ENCODE measurements at regions not wholly inside any gene's neighbourhood (a gene's known extent, or its start where the extent isn't known, plus 50 kb on each side); places are given as distances from the start of the nearest gene placed in this dataset.

- no peaks in the 10 kb centered on the region for H3K9me3 ChIP-seq
- WGBS, 2 donors (ENCODE audit: low coverage in 1 of 2): 34 to 35% methylated on average over 6 of the region's 7 CpGs
- H3K36me3 ChIP-seq: no peaks in the 10 kb centered on the region
- H3K4me1 ChIP-seq: peaks cover 3 to 45% (median 6%) of the 10 kb centered on the region in 3 donors
- ATAC-seq: peak; percentile 61
- H3K27ac ChIP-seq: peak overlapping the region; percentile 50 to 71 (median 68)
- H3K4me3 ChIP-seq: no peak overlapping the region
- no peaks in the 10 kb centered on the region for H3K27me3 ChIP-seq
- TF ChIP-seq, protein P1, sequence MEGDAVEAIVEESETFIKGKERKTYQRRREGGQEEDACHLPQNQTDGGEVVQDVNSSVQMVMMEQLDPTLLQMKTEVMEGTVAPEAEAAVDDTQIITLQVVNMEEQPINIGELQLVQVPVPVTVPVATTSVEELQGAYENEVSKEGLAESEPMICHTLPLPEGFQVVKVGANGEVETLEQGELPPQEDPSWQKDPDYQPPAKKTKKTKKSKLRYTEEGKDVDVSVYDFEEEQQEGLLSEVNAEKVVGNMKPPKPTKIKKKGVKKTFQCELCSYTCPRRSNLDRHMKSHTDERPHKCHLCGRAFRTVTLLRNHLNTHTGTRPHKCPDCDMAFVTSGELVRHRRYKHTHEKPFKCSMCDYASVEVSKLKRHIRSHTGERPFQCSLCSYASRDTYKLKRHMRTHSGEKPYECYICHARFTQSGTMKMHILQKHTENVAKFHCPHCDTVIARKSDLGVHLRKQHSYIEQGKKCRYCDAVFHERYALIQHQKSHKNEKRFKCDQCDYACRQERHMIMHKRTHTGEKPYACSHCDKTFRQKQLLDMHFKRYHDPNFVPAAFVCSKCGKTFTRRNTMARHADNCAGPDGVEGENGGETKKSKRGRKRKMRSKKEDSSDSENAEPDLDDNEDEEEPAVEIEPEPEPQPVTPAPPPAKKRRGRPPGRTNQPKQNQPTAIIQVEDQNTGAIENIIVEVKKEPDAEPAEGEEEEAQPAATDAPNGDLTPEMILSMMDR (IDR thresholded peaks at IDR 0.05): no peak
- no peak for TF ChIP-seq EP300 (IDR thresholded peaks at IDR 0.05)
- peak; percentile 76 for TF ChIP-seq POLR2AphosphoS5 (IDR thresholded peaks at IDR 0.05)
- TF ChIP-seq POLR2A (IDR thresholded peaks at IDR 0.05): no peak
Observed at GRCh38 chr2:144937910-144938709, 418.2 kb upstream of the ZEB2 start.

- Histone ChIP-seq H3K27me3 (no peaks in the 10 kb centered on the region), H3K9me3 (no peaks in the 10 kb centered on the region), H3K27ac (peak overlapping the region in 3 of 4 donors; percentile 2 to 71 (median 69)), H3K4me1 (peaks cover 3 to 43% (median 6%) of the 10 kb centered on the region in 3 donors), H3K4me3 (no peak overlapping the region), H3K36me3 (no peaks in the 10 kb centered on the region)
- TF ChIP-seq POLR2AphosphoS5 (IDR thresholded peaks at IDR 0.05) (no peak), POLR2A (IDR thresholded peaks at IDR 0.05) (no peak), EP300 (IDR thresholded peaks at IDR 0.05) (no peak)
- TF ChIP-seq, protein P1 (IDR thresholded peaks at IDR 0.05): no peak
- ATAC-seq: no peak
Observed at GRCh38 chr2:144937066-144937465, 417.1 kb upstream of the ZEB2 start.

DNA sequence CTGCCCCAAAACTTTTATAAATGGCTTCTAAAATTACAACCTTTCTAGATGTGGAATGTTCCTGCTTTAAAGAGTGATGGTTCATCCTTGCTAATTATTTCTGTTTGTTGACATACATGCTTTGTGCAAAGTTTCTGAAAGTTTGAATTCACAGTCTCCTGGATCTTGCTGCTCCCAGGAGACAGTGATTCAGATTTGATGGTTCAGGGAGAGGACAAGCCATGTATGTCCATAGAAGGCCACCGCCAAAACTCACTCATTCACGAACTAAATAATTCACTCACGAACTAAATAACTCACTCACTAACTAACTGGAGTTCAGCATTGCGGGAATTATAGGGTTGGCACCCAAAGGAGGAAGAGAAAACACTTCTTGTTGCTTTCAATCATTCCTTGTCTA, 416.5 kb upstream of the ZEB2 start:
- WGBS, 2 donors (ENCODE audit: low coverage in 1 of 2): 77 to 78% methylated on average over 3 to 4 of the region's 4 CpGs
- TF ChIP-seq, protein P1 (IDR thresholded peaks at IDR 0.05): no peak
- TF ChIP-seq EP300 (IDR thresholded peaks at IDR 0.05) (no peak), POLR2A (IDR thresholded peaks at IDR 0.05) (no peak), POLR2AphosphoS5 (IDR thresholded peaks at IDR 0.05) (no peak)
- no peaks in the 10 kb centered on the region for H3K9me3 ChIP-seq
- peak overlapping the region in 1 of 4 donors; percentile 69 for H3K27ac ChIP-seq
- no peaks in the 10 kb centered on the region for H3K27me3 ChIP-seq
- H3K4me3 ChIP-seq: no peak overlapping the region
- H3K4me1 ChIP-seq: peaks cover 3 to 47% (median 6%) of the 10 kb centered on the region in 3 donors
- no peak for ATAC-seq
- no peaks in the 10 kb centered on the region for H3K36me3 ChIP-seq

GRCh38 chr2:144935736-144936135, 415.8 kb upstream of the ZEB2 start:
- Histone ChIP-seq H3K4me1 (peaks cover 3 to 47% (median 6%) of the 10 kb centered on the region in 3 donors), H3K4me3 (no peak overlapping the region), H3K27me3 (no peaks in the 10 kb centered on the region), H3K36me3 (no peaks in the 10 kb centered on the region), H3K9me3 (no peaks in the 10 kb centered on the region), H3K27ac (no peak overlapping the region)
- TF ChIP-seq, protein P1 (IDR thresholded peaks at IDR 0.05): no peak
- TF ChIP-seq POLR2A (IDR thresholded peaks at IDR 0.05): no peak
- no peak for TF ChIP-seq POLR2AphosphoS5 (IDR thresholded peaks at IDR 0.05)
- TF ChIP-seq EP300 (IDR thresholded peaks at IDR 0.05): no peak
- WGBS, 2 donors (ENCODE audit: low coverage in 1 of 2): 77% methylated on average over 2 of the region's 2 CpGs; no CpG with 5 or more reads in 1 of the 2 donors
- ATAC-seq: no peak

DNA sequence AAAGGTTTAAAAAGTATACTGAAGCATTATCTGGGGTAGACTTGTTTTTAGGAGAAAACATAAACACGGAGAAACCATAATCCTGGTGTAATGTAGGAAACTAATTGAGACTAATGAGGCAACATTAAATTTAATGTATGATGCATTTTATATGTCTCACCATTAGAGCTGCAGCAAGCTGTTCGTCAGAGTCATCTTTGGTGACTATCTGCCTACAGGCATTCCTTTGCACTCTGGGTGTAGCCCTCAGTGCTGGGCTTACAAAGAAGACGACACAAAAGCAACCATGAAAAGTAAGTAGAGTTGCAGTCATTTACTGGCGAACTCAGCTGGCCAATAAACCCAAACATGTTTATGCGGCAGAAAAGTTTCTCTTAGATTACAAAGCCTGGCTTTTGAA, 415.3 kb upstream of the ZEB2 start:
- no peaks in the 10 kb centered on the region for H3K27me3 ChIP-seq
- no peak overlapping the region for H3K4me3 ChIP-seq
- H3K9me3 ChIP-seq: no peaks in the 10 kb centered on the region
- TF ChIP-seq POLR2A (IDR thresholded peaks at IDR 0.05) (no peak), POLR2AphosphoS5 (IDR thresholded peaks at IDR 0.05) (no peak), EP300 (IDR thresholded peaks at IDR 0.05) (no peak)
- TF ChIP-seq, protein P1 (IDR thresholded peaks at IDR 0.05): no peak
- H3K4me1 ChIP-seq: peaks cover 3 to 47% (median 6%) of the 10 kb centered on the region in 3 donors
- WGBS, 2 donors (ENCODE audit: low coverage in 1 of 2): 95 to 97% methylated on average over 5 of the region's 5 CpGs
- H3K27ac ChIP-seq: no peak overlapping the region
- H3K36me3 ChIP-seq: no peaks in the 10 kb centered on the region
- no peak for ATAC-seq
